ENCODE measurements at regions not wholly inside any gene's neighbourhood (a gene's known extent, or its start where the extent isn't known, plus 50 kb on each side); places are given as distances from the start of the nearest gene placed in this dataset.

DNA sequence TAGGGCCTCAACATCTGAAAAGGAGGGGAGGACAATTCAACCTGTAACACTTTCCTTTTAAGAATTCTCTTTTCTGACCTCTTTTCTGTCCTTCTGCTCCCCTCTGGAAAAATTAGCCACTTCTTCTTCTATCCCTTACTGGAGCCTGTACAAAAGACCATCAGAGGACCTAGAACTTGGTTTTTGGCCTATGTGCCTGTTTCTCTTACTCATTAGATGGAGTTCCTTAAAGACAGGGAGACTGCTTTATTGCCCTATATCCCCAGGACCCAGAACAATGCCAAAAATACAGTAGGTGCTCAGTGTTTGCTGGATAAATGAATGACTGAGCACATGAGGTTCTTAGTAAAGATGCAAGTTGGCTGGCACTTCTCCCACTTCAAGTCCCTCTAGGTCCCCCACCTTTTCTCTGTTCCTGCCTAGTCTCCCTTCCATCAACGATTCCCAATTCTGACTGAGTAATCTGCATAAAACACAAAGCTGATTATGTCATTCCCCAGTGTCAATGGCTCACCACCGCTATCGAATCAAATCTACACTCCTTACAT lies 114.2 kb downstream of the DDX1 start:
- H3K4me2 ChIP-seq, result no peak overlapping the region
- TF ChIP-seq, protein P1, sequence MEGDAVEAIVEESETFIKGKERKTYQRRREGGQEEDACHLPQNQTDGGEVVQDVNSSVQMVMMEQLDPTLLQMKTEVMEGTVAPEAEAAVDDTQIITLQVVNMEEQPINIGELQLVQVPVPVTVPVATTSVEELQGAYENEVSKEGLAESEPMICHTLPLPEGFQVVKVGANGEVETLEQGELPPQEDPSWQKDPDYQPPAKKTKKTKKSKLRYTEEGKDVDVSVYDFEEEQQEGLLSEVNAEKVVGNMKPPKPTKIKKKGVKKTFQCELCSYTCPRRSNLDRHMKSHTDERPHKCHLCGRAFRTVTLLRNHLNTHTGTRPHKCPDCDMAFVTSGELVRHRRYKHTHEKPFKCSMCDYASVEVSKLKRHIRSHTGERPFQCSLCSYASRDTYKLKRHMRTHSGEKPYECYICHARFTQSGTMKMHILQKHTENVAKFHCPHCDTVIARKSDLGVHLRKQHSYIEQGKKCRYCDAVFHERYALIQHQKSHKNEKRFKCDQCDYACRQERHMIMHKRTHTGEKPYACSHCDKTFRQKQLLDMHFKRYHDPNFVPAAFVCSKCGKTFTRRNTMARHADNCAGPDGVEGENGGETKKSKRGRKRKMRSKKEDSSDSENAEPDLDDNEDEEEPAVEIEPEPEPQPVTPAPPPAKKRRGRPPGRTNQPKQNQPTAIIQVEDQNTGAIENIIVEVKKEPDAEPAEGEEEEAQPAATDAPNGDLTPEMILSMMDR (conservative IDR thresholded peaks at IDR 0.05; ENCODE audit: low read depth, low read length), result no peak
- no peaks in the 10 kb centered on the region for H3K27me3 ChIP-seq (ENCODE audit: insufficient read depth, low read depth)
- H3K79me2 ChIP-seq (ENCODE audit: insufficient read depth, low read depth), result no peaks in the 10 kb centered on the region
- H3K27ac ChIP-seq, result no peak overlapping the region
- H3K9ac ChIP-seq, result no peak overlapping the region
- H2AFZ ChIP-seq (ENCODE audit: low read depth), result no peak overlapping the region
- H4K20me1 ChIP-seq (ENCODE audit: insufficient read depth), result no peaks in the 10 kb centered on the region
- H3K36me3 ChIP-seq (ENCODE audit: insufficient read depth), result no peaks in the 10 kb centered on the region
- no peaks in the 10 kb centered on the region for H3K4me1 ChIP-seq (ENCODE audit: low read depth, poor library complexity, severe bottlenecking)
- H3K4me3 ChIP-seq (IDR thresholded peaks at IDR 0.05; ENCODE audit: insufficient read depth, low read depth, low read length), result no peak overlapping the region

DNA sequence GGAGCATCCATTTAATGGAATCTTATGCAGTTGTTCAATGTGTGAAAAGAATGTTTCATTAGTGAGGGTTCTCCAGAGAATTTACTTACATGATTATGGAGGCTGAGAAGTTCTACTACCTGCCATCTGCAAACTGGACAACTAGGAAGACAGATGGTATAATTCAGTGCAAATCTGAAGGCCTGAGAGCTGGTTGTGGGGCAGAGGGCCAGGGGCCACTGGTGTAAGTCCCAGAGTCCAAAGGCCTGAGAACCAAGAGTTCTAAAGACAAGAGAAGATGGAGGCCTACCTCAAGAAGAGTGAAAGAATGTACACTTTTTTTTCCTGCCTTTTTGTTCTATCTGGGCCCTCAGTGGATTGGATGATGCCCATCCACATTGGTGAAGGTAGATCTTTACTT lies 114.8 kb downstream of the DDX1 start:
- H3K27ac ChIP-seq, result no peak overlapping the region
- TF ChIP-seq, protein P1 (conservative IDR thresholded peaks at IDR 0.05; ENCODE audit: low read depth, low read length), result no peak
- H3K36me3 ChIP-seq (ENCODE audit: insufficient read depth), result no peaks in the 10 kb centered on the region
- no peaks in the 10 kb centered on the region for H3K4me1 ChIP-seq (ENCODE audit: low read depth, poor library complexity, severe bottlenecking)
- no peak overlapping the region for H3K4me3 ChIP-seq (IDR thresholded peaks at IDR 0.05; ENCODE audit: insufficient read depth, low read depth, low read length)
- no peak overlapping the region for H2AFZ ChIP-seq (ENCODE audit: low read depth)
- H4K20me1 ChIP-seq (ENCODE audit: insufficient read depth), result no peaks in the 10 kb centered on the region
- no peak overlapping the region for H3K4me2 ChIP-seq
- no peaks in the 10 kb centered on the region for H3K79me2 ChIP-seq (ENCODE audit: insufficient read depth, low read depth)
- no peak overlapping the region for H3K9ac ChIP-seq
- no peaks in the 10 kb centered on the region for H3K27me3 ChIP-seq (ENCODE audit: insufficient read depth, low read depth)

DNA sequence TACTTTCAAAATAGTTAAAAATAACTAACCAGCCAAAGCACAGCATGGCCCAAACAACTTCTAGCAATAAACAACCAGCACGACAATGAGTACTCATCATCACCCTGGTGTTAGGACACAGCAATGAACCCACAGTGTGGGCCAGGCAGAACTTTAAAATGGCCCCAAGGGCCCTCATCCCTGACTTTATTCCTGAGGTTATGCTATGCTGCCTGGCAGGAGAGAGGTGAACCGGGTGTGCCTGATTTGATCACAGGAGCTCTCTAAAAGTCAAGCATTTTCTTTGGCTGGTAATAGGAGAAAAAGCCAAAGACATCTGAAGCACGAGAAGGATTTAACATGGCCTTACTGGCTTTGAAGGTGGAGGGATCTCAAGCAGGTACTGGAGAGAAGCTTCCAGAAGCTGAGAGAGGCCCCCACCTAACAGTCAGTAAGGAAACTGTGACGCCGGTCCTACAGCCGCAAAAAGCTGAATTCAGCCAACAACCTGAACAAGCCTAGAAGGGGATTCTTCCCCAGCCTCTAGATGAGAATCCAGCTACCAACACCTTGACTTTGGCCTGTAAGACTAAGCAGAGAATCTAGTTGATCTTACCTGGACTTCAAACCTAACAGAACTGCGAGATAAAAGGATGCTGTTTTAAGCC lies 115.4 kb downstream of the DDX1 start:
- no peaks in the 10 kb centered on the region for H4K20me1 ChIP-seq (ENCODE audit: insufficient read depth)
- H3K27me3 ChIP-seq (ENCODE audit: insufficient read depth, low read depth), result no peaks in the 10 kb centered on the region
- TF ChIP-seq, protein P1 (conservative IDR thresholded peaks at IDR 0.05; ENCODE audit: low read depth, low read length), result no peak
- H3K36me3 ChIP-seq (ENCODE audit: insufficient read depth), result no peaks in the 10 kb centered on the region
- H3K79me2 ChIP-seq (ENCODE audit: insufficient read depth, low read depth), result no peaks in the 10 kb centered on the region
- no peak overlapping the region for H3K9ac ChIP-seq
- no peak overlapping the region for H2AFZ ChIP-seq (ENCODE audit: low read depth)
- H3K4me2 ChIP-seq, result no peak overlapping the region
- no peaks in the 10 kb centered on the region for H3K4me1 ChIP-seq (ENCODE audit: low read depth, poor library complexity, severe bottlenecking)
- no peak overlapping the region for H3K4me3 ChIP-seq (IDR thresholded peaks at IDR 0.05; ENCODE audit: insufficient read depth, low read depth, low read length)
- H3K27ac ChIP-seq, result no peak overlapping the region

DNA sequence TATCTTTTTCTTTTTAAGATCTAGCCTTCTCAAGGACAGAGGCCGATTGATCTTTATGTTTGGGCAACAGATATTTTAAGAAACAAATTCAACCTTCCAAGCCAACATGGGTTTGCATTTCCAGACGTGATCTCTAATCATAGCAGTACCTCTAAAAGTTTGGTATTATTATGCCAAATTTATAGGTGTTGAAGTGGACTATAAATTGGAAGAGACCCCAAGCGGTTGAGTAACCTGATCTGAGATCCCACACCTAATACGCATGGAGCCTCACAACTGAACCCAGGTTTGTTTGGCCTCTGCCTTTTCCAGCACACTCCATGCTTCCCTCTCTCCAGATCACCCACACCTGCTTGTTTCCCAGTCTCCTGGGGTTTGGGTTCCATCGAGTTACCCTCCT lies 116.5 kb downstream of the DDX1 start:
- Histone ChIP-seq H3K4me2 (no peak overlapping the region), H3K4me1 (ENCODE audit: low read depth, poor library complexity, severe bottlenecking) (no peaks in the 10 kb centered on the region), H2AFZ (ENCODE audit: low read depth) (no peak overlapping the region), H3K9ac (no peak overlapping the region), H4K20me1 (ENCODE audit: insufficient read depth) (no peaks in the 10 kb centered on the region), H3K4me3 (IDR thresholded peaks at IDR 0.05; ENCODE audit: insufficient read depth, low read depth, low read length) (no peak overlapping the region), H3K36me3 (ENCODE audit: insufficient read depth) (no peaks in the 10 kb centered on the region), H3K27me3 (ENCODE audit: insufficient read depth, low read depth) (no peaks in the 10 kb centered on the region), H3K79me2 (ENCODE audit: insufficient read depth, low read depth) (no peaks in the 10 kb centered on the region), H3K27ac (no peak overlapping the region)
- TF ChIP-seq, protein P1 (conservative IDR thresholded peaks at IDR 0.05; ENCODE audit: low read depth, low read length), result no peak

All from KMS-11 (cell line).